Aorta (tissue), 5 donors: ENCODE measurements at regions not wholly inside any gene's neighbourhood (a gene's known extent, or its start where the extent isn't known, plus 50 kb on each side); places are given as distances from the start of the nearest gene placed in this dataset.
"Not testable (repeated sequence)": the region's sequence is repeated elsewhere in the genome, so short reads cannot be mapped to it uniquely, and the experiment has no call there.

Experiments used
- ATAC-seq: fragments of 200-7000 bp; cut with Tn5 transposase; one replicate; pipeline ENCODE4 v1.9.1; 2022; ENCODE audit warnings: moderate library complexity; ENCODE audit not compliant: low FRiP score
- DNase-seq, 2 donors: peaks; one replicate each; pipeline ENCODE4 v3.0.0-alpha.2; 2020
- H3K27ac ChIP-seq, 2 donors: one replicate each; pipeline ENCODE4 v1.5.1; 2013; ENCODE audit warnings: low read length in 2 of 2, mild to moderate bottlenecking in 2 of 2, moderate library complexity in 2 of 2, control low read depth in 1 of 2, inconsistent platforms in 1 of 2, low read depth in 1 of 2
- H3K27me3 ChIP-seq, 2 donors: one replicate each; pipeline ENCODE4 v1.6.1; 2013; ENCODE audit warnings: control low read depth in 1 of 2, low read length in 1 of 2, mild to moderate bottlenecking in 1 of 2, moderate library complexity in 1 of 2; ENCODE audit not compliant: insufficient read depth in 2 of 2, control insufficient read depth in 1 of 2
- H3K36me3 ChIP-seq, 2 donors: one replicate each; pipeline ENCODE4 v1.6.1; 2013; ENCODE audit warnings: control low read depth in 1 of 2, low read length in 1 of 2, mild to moderate bottlenecking in 1 of 2; ENCODE audit not compliant: insufficient read depth in 2 of 2, control insufficient read depth in 1 of 2
- H3K4me1 ChIP-seq, 2 donors: one replicate each; pipeline ENCODE4 v1.6.1; 2013; ENCODE audit warnings: low read length in 2 of 2, control low read depth in 1 of 2, mild to moderate bottlenecking in 1 of 2, moderate library complexity in 1 of 2; ENCODE audit not compliant: insufficient read depth in 2 of 2, control insufficient read depth in 1 of 2
- H3K4me3 ChIP-seq, 2 donors: one replicate each; pipeline ENCODE4 v1.5.1; 2013; ENCODE audit warnings: low read length in 2 of 2, control low read depth in 1 of 2, mild to moderate bottlenecking in 1 of 2
- H3K9me3 ChIP-seq: one replicate; pipeline ENCODE4 v1.6.1; 2013; ENCODE audit warnings: mild to moderate bottlenecking, low read length; ENCODE audit not compliant: control insufficient read depth
- WGBS, 2 donors: extraction: QIAGEN DNeasy Blood & Tissue Kit; methylation state at CpG; one replicate each; pipeline ENCODE4 v1.1.7; 2013; 5-methylcytosine and 5-hydroxymethylcytosine counted together
- intact Hi-C, 2 donors: fragments of 100-400 bp; cut with DNase I; formaldehyde crosslinking; loops; one replicate each; pipeline versions ENCODE4 v1.14.2 to v1.15.0; 2022
- donor health status: healthy with polysubstance abuse.
- donor health status: Bipolar disorder and iron deficiency.
- donor health status: DM: no; HTN: no; CAD: no.
- donor health status: DM: no; HTN: no; CAD: no.
- donor health status: DM: yes; HTN: yes; CAD: no.

- H3K9me3 ChIP-seq, H3K36me3 ChIP-seq, intact Hi-C loops, H3K4me1 ChIP-seq, DNase-seq, H3K27ac ChIP-seq, H3K4me3 ChIP-seq, ATAC-seq, H3K27me3 ChIP-seq: not testable (repeated sequence)
- WGBS, 2 donors, result 56 to 65% methylated on average over 6 to 11 of the region's 11 CpGs
These were observed 62.3 kb upstream of the DPP6 start for GRCh38 chr7:153989742-153990425.

- ATAC-seq, H3K27me3 ChIP-seq, H3K36me3 ChIP-seq, intact Hi-C loops, H3K9me3 ChIP-seq, DNase-seq, H3K4me1 ChIP-seq, H3K4me3 ChIP-seq, H3K27ac ChIP-seq: not testable (repeated sequence)
- 63 to 68% methylated on average over 2 of the region's 3 CpGs for WGBS, 2 donors
These were observed 60.7 kb upstream of the DPP6 start for GRCh38 chr7:153991471-153991870.

- H3K4me3 ChIP-seq, H3K9me3 ChIP-seq, DNase-seq, H3K27me3 ChIP-seq, H3K27ac ChIP-seq, H3K4me1 ChIP-seq, ATAC-seq, H3K36me3 ChIP-seq, intact Hi-C loops: not testable (repeated sequence)
- 77 to 82% methylated on average over 2 of the region's 2 CpGs for WGBS, 2 donors
These were observed 58.8 kb upstream of the DPP6 start for GRCh38 chr7:153993402-153993801.

GRCh38 chr7:153998896-153999295, 53.3 kb upstream of the DPP6 start:
- DNase-seq, intact Hi-C loops, H3K9me3 ChIP-seq, H3K4me3 ChIP-seq, H3K27me3 ChIP-seq, ATAC-seq, H3K4me1 ChIP-seq, H3K27ac ChIP-seq, H3K36me3 ChIP-seq: not testable (repeated sequence)
- 77 to 79% methylated on average over 4 of the region's 4 CpGs for WGBS, 2 donors
